Occipital lobe (tissue), 1 donor: ENCODE measurements at regions not wholly inside any gene's neighbourhood (a gene's known extent, or its start where the extent isn't known, plus 50 kb on each side); places are given as distances from the start of the nearest gene placed in this dataset.
"Not testable (repeated sequence)": the region's sequence is repeated elsewhere in the genome, so short reads cannot be mapped to it uniquely, and the experiment has no call there.

ENCODE experiments used
- DNase-seq: peaks from one replicate; lab custom pipeline; 2025; lab: John Stamatoyannopoulos, UW

DNA sequence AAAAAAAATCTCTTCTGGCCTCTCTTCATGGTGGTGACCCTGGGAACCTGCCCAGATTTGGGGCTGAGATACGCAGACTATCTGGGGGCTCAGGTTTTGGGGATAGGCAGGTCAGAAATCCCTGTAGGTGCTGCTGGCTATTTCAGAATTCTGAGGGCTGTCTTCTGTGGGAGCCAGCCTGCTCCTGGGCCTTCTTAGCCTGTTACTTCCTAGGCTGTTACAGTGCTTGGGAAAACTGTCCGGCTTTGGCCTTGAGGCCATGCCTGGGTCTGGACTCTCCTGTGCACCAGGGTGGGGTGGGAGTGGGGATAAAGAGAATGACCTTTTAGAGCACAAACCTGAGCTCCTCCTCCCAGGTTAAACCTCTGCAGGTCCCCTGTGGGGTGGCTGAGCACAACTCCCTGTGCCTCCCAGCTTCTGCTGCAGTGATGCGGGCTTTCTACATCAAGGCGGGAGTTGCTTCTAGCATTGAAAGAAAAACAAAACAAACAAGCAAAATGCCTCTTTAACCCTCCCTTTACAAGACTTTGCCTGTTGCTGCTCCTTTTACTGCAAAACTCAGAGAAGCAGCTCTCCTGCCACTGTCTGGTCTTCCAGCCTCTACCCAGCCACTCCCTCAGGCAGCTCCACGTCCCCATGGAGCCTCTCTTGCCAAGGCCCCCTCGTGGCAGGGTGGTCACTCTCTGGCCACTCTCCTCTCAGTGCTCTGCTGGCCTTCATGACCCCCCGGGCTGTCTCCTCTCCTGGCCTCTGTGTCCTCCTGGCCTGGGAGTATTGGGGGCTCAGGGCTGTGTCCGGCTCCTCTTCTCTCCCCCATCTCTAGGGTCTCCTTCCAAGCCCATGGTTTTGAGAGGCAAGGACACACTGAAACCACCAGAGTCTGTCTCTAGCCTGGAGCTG lies 293.0 kb upstream of the HS6ST1 start:
- no peak for DNase-seq

DNA sequence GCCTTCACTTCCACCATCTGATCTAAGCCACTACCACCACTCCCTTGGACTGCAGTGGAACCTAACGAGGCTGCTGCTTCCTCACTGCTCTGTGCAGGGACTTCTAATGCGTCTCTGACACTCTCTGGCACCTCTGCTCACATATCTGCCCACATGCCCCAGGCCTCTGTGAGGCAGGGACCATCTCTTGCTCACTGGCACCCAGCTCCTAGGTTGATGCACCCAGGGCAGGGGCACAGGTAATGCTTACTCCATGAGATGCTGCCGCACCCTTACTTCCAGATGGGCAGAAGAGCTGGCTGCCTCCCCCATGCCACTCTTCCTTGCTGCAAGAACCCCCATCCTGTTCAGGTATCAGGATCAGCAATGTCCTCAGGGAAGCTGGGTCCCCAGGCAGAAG lies 294.0 kb upstream of the HS6ST1 start:
- DNase-seq: no peak

DNA sequence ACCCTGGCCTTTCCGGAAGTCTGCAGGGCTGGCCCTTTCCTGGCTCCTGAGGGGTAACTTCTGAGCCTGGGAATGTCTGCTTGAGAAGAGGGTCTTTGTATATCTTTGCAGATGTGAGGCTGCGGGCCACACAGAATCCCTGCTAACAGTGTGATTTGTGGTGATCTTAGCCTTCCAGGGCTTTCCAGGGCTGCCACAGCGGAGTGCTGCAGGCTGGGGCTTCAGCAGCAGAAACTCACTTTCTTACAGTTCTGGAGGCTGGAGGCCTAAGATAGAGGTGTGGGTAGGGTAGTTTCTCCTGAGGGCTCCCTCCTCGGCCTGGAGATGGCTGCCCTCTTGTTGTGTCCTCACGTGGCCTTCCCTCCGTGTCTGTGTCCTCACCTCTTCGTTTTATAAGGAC lies 294.7 kb upstream of the HS6ST1 start:
- DNase-seq: no peak

DNA sequence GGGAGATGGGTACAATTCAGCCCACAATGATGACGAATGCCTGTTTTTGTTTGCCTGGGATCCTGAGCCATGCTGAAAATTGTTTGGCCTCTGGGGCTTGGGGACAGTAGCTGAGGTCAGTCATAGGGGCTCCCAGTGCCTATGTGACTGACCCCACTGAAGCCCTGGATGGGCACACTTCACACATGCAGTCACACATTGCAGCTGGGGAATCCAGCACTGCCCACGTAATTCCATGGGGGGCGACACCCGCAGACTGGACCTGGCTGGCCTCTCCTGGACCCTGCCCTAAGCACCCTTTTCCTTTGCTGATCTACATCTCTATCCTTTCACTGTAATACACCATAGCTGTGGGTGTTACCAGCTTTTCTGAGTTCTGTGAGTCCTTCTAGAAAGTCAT lies 295.2 kb upstream of the HS6ST1 start:
- DNase-seq: no peak

DNA sequence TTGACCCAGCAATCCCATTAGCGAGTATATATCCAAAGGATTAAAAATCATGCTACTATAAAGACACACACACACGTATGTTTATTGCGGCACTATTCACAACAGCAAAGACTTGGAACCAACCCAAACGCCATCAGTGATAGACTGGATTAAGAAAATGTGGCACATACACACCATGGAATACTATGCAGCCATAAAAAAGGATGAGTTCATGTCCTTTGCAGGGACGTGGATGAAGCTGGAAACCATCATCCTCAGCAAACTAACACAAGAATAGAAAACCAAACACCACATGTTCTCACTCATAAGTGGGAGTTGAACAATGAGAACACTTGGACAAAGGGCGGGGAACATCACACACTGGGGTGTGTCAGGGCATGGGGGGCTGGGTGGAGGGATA lies 296.2 kb upstream of the HS6ST1 start:
- not testable (repeated sequence) for DNase-seq

DNA sequence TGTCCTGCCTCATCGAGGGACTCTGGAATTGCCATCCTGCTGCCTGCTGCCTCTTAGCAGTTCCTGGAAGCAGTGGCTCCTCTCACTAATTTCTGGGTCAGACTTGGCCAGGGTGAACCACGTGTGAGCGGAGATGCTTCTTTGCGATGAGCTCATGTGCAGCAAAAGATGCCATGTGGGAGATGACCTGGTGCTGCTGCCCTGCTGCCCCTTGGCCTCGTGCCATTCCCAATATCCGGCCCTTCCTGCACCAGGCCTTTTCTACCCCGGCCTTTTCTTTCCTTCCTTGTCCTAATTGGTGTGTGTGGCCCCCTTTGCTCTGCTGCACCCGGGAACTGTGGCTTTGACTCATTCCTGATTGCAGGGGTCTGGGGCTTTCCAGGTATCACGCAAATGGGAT lies 296.9 kb upstream of the HS6ST1 start:
- DNase-seq: no peak

DNA sequence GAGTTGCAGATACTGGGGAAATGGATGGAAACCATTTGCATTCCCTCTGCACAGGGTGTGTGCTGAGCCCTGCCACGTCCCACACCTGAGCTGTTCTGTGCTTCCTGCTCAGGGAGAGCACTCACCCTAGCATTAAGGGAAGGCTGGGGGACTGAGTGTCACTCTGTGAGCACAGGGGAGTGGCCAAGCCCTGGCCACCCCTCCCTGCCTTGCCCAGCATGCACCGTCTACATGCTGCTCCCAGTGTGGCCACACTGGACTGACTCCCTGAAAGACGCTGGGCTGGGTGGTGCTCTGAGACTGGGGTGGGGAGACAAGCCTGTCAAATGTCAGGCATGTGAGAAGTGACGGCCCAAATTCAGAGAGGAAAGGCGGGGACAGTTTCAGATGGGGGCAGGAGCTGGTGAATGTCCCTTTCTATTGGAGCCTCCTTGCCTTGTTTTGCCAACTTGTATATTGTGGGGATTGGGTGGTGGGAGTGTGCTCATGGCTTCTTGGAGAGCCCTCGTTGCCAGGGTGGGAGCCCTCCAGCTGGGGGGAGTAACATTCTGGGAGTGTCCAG lies 298.4 kb upstream of the HS6ST1 start:
- no peak for DNase-seq

DNA sequence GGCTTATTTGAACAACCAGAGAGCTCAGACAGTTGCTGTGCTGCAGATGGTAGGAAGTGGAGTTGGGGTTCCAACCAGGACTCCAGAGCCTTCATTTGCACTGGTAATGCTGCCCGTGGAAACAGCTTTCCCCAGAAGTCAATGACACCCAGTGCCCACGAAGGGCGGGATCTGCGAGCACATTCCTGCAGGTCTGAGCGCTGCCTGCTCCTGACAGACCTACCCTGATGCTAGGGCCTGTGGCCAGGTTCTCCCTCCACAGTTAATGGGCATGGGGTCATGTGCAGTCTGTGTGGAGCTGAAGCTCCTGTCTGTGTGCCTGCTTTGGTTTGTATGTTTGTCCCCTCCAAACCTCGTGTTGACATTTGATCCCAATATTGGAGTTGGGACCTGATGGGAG lies 299.0 kb upstream of the HS6ST1 start:
- DNase-seq: no peak

DNA sequence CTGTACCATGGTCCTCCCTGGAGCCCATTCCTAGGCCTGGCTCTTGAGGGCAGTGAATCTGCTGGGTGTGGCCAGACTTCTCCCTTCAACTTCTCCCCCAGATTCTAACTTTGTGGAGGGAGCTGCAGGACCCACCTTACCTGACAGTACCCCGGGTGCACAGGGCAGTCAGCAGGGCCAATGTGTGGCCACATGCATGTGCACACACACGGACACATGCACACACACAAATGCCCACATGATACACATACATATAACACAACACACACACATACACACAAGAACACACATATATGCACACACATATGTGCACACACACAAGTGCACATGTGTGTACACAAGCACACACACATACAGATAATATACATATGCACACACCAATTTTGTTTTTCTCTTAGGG lies 300.0 kb upstream of the HS6ST1 start:
- no peak for DNase-seq

DNA sequence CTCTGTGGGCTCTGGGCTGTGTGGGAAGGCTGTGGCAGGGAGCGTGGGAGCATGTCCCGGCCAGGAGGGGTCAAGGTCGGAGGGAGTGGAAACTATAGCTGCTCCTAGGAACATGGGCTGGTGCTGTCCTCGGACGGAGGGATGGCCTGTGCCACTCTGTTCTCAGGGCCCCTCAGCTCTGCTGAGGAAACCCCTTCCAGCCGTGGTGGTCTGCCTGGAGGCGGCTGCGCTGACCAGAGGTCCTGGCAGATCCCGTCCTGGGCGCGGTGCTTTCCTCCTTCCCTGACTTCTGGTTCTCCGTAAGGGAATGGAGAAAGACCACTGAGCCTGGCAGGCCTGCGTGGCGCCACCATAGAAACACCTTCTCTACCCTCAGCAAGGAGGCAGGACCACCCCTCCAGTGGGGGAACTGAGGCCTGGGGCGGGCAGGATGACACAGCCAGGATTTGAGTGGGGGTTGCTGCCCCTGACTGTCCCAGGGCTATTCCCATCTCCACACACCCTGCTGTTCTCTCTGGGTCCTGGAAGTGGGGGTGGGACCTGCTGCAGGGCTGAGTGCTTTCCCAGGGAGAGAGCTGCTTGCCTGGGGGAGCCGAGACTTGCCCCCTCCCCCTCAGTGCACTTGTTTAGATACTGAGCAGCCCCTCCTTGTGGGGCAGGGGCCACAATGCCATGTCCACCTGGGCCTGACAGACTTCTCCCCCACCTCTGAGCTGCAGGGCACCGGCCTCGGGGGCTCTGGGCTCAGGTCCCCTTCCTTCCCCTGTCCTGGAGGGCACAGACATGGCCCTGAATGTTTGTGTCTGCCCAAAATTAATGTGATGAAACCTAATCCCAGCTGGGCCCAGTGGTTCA lies 301.0 kb upstream of the HS6ST1 start:
- no peak for DNase-seq

DNA sequence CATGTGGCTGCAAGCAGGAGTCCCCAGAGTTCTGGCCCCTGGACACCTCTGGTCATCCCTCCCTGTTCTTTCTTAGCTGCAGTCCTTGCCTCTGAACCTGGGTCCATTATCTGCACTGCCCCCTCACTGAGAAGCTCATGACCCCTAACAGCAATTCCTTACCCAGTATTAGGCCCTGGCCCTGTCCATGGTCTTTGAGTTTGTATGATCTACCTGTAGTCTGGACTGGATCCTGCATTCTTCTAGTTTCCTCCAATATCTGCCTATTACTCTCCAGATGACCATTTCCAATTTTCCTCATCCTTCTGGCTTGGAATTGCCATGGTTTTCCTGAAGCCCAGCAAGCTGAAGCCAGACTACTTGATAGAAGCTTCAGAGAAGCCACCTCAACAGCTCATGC lies 302.4 kb upstream of the HS6ST1 start:
- DNase-seq: no peak

DNA sequence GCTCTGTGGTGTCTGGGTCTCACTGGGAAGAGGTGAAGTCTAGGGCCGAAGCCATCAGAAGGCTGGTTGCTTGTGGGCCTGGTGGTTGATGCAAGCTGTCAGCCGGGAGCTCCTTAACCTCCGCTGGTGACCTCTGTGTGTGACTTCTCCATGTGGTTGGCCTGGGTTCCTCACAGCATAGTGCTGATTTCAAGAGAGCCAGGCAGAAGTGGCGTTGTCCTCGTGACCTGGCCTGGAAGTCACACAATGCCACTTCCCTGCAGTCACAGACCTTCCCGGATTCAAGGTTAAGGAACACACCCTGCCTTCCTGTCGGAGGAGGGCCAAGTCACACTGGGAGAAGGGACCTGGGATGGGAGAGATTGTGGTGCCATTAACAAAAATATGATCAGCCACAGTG lies 303.7 kb upstream of the HS6ST1 start:
- DNase-seq: no peak

DNA sequence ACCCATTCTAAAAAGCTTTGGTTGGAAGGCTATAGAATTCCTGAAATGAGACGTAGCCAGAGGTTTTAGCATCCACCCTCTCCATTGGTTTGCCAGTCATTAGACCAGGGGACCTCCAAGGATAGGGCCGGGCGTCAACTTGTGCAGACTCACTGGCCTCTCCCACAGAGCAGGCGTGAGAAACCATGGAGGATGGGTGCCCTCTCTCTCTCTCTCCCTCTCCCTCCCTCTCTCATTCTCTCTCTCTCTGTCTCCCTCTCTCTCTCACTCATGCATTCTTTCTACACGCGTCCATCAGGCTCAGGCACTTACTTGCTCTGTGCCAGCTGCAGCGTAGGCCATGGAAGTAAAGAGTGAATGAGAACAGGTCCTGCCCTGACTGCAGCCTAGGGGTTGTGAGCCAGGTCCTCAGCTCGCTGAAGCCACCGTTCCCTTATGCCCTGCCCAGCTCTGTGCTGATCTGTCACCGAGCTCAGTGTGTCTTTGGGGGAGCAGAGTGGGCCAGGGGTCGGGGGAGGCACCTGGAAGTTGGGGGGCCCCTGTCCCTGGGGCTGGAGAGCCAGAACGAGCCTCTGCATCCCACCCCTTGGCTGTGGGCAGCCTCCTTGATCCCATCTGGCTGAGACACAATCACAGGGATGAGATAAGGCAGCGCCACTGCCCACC lies 304.4 kb upstream of the HS6ST1 start:
- DNase-seq: no peak

DNA sequence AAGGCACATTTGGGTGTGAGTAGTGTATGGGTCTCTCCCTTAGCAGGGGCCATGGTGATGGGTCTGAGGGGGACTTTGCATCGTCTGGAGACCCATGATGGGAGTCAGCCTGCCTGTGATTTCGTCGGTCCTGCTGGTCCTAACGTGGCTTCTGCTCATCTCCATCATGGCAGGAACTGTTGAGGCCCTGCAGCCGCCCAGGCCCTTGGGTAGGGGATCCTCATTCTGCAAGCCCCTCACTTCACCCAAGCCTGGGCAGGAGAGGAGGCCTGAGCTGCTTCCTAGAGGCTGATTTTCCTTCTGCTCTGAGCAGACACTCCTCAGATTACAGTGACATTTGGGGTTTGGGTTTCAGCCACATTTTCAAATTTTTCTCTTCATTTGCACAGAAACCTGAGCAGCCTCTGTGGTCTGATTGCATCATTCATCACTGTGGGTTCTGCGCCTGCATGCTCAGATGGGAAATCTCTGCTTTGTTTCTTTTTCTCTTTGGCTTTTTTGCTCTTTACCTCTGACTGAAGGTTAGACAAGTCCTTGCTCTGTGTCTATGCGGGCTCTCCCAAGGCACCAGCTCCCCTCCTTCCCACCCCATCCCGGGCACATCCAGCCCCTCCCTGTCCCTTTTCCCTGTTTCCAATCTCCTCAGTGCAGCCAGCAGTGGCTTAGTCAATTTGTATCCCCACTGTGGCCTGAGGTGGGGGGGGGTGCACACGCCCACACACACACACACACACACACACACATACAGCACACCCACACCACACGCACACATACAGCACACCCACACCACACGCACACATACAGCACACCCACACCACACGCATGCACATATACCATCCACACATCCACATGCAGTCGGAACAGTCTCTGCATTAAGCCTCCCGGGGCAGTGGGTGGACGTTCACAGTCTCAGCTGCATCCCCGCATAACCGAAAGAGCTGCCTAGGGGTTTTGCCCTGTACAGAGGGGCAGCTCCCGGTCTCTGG lies 305.4 kb upstream of the HS6ST1 start:
- no peak for DNase-seq

DNA sequence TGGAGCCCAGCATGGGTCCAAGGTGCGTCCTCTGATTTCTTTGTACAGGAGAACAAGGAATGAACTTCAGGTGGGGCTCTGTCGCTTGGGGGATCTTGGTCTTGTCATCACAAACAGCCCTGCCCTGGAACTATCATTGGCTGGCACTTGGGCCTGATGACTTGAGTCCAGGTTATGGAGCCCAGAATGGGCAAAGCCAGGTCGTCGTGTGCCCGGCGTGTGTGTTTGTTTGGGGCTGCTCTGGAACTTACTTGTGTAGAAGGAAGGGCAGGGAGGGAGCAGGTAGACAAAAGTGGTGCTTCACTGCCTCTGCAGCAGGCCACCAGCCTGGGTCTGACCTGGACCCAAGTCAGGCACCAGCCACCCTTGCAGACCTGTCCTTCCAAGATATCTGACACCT lies 306.3 kb upstream of the HS6ST1 start:
- DNase-seq: no peak

DNA sequence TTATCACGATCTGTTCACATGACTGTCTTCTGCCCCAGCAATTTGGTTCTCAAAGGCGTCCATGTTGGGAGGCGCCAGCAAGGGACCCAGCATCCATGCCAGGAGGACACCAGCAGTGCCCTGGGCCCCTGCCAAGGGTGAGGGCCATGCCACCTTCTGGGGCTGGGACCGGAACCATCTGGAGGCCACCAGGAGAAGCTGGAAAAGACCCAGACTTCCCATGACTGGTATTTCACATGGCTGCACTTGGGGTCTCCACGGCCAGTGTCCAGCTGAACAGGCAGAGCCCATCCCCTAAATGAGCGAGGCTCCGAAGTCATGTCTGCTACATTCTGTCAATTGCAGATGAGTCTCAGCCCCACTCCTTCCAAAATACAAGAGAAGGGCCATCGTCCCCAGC lies 306.8 kb upstream of the HS6ST1 start:
- DNase-seq: no peak

DNA sequence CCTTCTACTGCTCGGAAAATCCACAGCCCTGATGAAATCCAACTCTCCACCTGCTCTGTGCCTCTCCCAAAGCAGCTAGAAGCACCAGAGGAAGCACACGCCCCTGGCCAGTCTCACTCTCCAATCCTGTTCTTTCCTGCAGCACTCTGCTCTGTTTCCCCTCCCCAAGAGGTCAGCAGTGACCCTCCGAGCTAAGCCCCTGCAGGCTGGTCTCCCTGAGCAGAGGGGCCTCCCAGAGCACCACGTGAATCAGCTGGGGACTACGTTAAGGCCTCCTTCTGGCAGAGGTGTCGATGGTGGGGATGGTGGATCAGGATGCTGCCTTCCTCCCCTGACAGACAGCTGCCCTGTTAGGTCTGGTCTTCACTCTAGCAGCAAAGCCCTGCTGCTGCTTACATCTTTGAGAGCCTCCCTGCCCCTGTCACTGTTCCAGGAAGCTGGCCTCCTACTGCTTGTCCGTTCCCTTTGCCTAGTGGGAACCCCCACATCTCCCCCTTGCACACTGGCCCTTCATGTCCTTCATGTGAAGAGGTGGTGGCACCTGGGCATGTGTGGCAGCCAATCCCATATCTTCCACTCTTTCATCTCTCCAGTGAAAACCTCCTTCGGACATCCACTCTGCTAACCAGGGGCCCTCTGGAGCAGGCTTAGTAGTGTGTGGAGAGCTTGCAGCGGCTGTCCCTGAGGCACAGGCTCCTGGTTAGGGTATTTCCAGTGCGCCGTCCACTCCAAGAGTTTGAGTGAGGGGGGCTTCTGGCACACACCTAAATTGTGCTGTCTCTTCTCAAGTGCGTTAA lies 307.5 kb upstream of the HS6ST1 start:
- DNase-seq: no peak

DNA sequence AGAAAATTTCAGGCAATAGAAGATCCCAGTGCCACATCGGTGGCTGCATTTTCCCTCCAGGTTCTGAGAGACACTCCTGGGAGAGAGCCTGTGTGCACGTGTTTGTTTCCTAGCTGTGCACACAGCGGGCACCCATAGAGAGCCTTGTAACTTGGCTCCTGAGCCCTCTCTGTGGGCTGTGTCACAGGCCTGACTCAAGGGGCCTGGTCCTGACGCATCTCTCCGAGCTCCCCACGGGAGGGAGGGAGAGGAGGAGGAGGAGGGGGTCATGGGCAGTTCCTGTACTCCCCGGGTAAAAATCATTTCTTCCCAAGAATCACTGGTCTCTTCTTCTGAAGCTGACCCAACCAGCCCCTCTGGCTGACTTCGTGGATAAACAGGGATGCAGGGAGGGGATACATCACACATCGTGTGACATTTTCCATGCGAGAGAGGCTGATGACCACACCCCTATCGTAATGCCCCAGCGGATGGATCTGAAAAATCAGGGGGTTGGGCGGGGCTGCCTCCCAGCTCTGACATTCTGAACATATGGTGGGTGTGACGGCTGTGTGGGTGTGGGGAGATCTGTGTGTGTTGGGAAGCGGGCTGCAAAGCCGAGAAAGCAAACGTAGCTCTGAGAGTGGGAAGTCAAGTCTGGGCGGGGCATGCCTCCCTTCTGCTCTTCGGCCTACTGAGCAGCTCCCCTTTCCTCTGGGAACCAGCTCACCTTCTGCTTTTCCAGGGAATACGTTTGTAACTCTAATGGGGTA lies 308.3 kb upstream of the HS6ST1 start:
- DNase-seq: no peak

DNA sequence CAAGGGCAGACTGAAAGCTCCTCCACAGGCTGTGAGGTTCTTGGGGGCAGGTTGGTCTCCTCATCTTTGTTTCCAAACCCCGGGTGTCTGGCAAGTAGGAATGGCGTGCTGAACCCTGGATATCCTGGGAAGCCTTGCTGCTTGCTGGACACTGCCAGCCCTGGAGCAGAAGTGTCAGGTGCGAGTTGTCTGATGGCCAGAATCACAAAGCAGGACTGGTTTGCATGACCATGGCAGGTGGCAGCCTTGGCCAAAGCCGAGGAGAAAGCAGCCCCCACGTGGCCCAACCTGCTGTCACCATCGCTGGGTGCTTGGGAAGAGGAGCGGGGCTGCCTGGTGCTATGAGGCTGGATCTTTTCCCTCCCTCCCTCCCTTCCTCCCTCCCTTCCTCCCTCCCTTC lies 309.5 kb upstream of the HS6ST1 start:
- no peak for DNase-seq
